K562 (cell line): ENCODE measurements at regions not wholly inside any gene's neighbourhood (a gene's known extent, or its start where the extent isn't known, plus 50 kb on each side); places are given as distances from the start of the nearest gene placed in this dataset.

Experiments used
- ATAC-seq: fragments of 200-7000 bp; cut with Tn5 transposase; 3 replicates; pipeline ENCODE4 v1.9.1; 2020; ENCODE audit warnings: moderate library complexity
- BruUV-seq: library from RNA; stranded (reverse); fragments of 400-500 nt; replicated peaks from 2 replicates; lab custom pipeline; 2021; lab: Mats Ljungman, UMichigan
- CTCF ChIA-PET: fragments of 300-600 bp; formaldehyde crosslinking; extraction: SDS; loops from one replicate; lab custom pipeline; 2021; ENCODE audit warnings: low intra/inter-chr PET ratio; lab: Yijun Ruan, JAX
- POLR2A ChIA-PET: fragments of 300-600, 350-650 bp; sonication (Branson Sonifier 250); formaldehyde crosslinking; extraction: SDS; loops from one replicate; lab custom pipeline; 2021; ENCODE audit warnings: antibody characterized with exemption, inconsistent platforms; lab: Yijun Ruan, JAX
- DNase-seq, 4 experiments: peaks; one replicate each; pipeline versions ENCODE4 v3.0.0 to v3.0.0-alpha.2; 2011 to 2018; ENCODE audit warnings: low spot score in 3 of 4, mixed read lengths in 3 of 4; ENCODE audit errors: extremely low read depth in 1 of 4
- FAIRE-seq: peaks from 2 replicates; lab custom pipeline; 2011; peaks lifted over from hg19 to GRCh38; lab: Jason Lieb, UNC
- H2AFZ ChIP-seq: 2 replicates; pipeline ENCODE4 v1.6.0; 2011; ENCODE audit warnings: low read depth, low read length, control low read depth, inconsistent platforms
- H3K27ac ChIP-seq: fragments of 200-600 bp; 3 replicates; pipeline ENCODE4 v1.8.0; 2011; ENCODE audit warnings: low read depth, mild to moderate bottlenecking, control low read depth, inconsistent platforms, low read length, moderate library complexity, mixed read lengths; ENCODE audit errors: extremely low read depth
- H3K27me3 ChIP-seq, 2 experiments: fragments of 300-600 bp in 1 of 2; 2 replicates in 1 of 2; 3 replicates in 1 of 2; pipeline versions ENCODE4 v1.6.0 to v1.8.0; 2011; ENCODE audit warnings: inconsistent platforms in 2 of 2, low read length in 2 of 2, mild to moderate bottlenecking in 1 of 2, mixed read lengths in 1 of 2, moderate library complexity in 1 of 2; ENCODE audit not compliant: control insufficient read depth in 2 of 2, insufficient read depth in 2 of 2
- H3K36me3 ChIP-seq: fragments of 300-600 bp; 3 replicates; pipeline ENCODE4 v1.8.0; 2011; ENCODE audit warnings: mild to moderate bottlenecking, low read length, inconsistent platforms; ENCODE audit not compliant: control insufficient read depth, insufficient read depth
- H3K4me1 ChIP-seq, 2 experiments: fragments of 200-600 bp in 1 of 2; replicated peaks in 1 of 2; 2 replicates in 1 of 2; 3 replicates in 1 of 2; pipeline versions ENCODE4 v1.5.1 to v1.8.0; 2011; ENCODE audit warnings: inconsistent platforms in 2 of 2, low read length in 2 of 2, mild to moderate bottlenecking in 1 of 2, mixed read lengths in 1 of 2, moderate library complexity in 1 of 2; ENCODE audit not compliant: control insufficient read depth in 2 of 2, insufficient read depth in 2 of 2
- H3K4me2 ChIP-seq: 2 replicates; pipeline ENCODE4 v1.6.1; 2011; ENCODE audit warnings: low read length, control low read depth, inconsistent platforms, mixed read lengths; ENCODE audit not compliant: insufficient read depth
- H3K4me3 ChIP-seq: fragments of 200-600 bp; sonication (generic), shearing (Covaris generic); 2 replicates; pipeline ENCODE4 v1.5.1; 2016; ENCODE audit warnings: control low read depth, inconsistent platforms
- H3K79me2 ChIP-seq: fragments of 200-600 bp; 3 replicates; pipeline ENCODE4 v1.8.0; 2011; ENCODE audit warnings: low read length, inconsistent platforms; ENCODE audit not compliant: control insufficient read depth, insufficient read depth
- H3K9ac ChIP-seq, 2 experiments: 2 replicates each; pipeline versions ENCODE4 v1.6.0 to v1.6.1; 2011; ENCODE audit warnings: low read depth in 2 of 2, low read length in 2 of 2, control low read depth in 1 of 2, inconsistent platforms in 1 of 2, mild to moderate bottlenecking in 1 of 2, mixed read lengths in 1 of 2; ENCODE audit not compliant: insufficient read depth in 1 of 2
- H3K9me1 ChIP-seq: one replicate; pipeline ENCODE4 v1.6.0; 2011; ENCODE audit warnings: inconsistent platforms, mild to moderate bottlenecking, low read length, moderate library complexity; ENCODE audit not compliant: control insufficient read depth, insufficient read depth
- H3K9me3 ChIP-seq: replicated peaks from 2 replicates; pipeline ENCODE4 v1.5.1; 2011; ENCODE audit warnings: low read depth, low read length, inconsistent platforms; ENCODE audit not compliant: control insufficient read depth, insufficient read depth
- H4K20me1 ChIP-seq: replicated peaks from 2 replicates; pipeline ENCODE4 v1.6.1; 2011; ENCODE audit warnings: low read length, inconsistent platforms, mixed read lengths; ENCODE audit not compliant: control insufficient read depth, insufficient read depth
- IRF1 ChIP-seq: sonication (generic); formaldehyde crosslinking; IDR thresholded peaks from 2 replicates; pipeline ENCODE4 v1.8.0; 2022; ENCODE audit warnings: missing genetic modification reagents, mild to moderate bottlenecking, borderline replicate concordance
- NR3C1 ChIP-seq: sonication (generic); formaldehyde crosslinking; IDR thresholded peaks from 2 replicates; pipeline ENCODE4 v1.8.1; 2022; ENCODE audit warnings: missing genetic modification reagents
- NUFIP1 ChIP-seq: fragments of 450-650 bp; IDR thresholded peaks from 2 replicates; pipeline ENCODE4 v1.6.1; 2018; ENCODE audit not compliant: partially characterized antibody
- RBM14 ChIP-seq: fragments of 200-400 bp; formaldehyde crosslinking; IDR thresholded peaks from 2 replicates; pipeline ENCODE4 v1.6.1; 2018; ENCODE audit warnings: low read depth, mild to moderate bottlenecking, low read length, moderate library complexity, borderline replicate concordance; ENCODE audit not compliant: insufficient read depth
- ZNF609 ChIP-seq: sonication (generic); formaldehyde crosslinking; IDR thresholded peaks from 2 replicates; pipeline ENCODE4 v1.8.1; 2023; ENCODE audit warnings: missing genetic modification reagents, mild to moderate bottlenecking, borderline replicate concordance
- in situ Hi-C: fragments of 300-500 bp; cut with MboI; formaldehyde crosslinking; loops from 4 replicates; pipeline ENCODE4 v1.15.0; 2018; ENCODE audit warnings: inconsistent platforms, mixed read lengths
- intact Hi-C: fragments of 100-400 bp; cut with micrococcal nuclease; formaldehyde crosslinking; loops from 2 replicates; pipeline ENCODE4 v1.14.2; 2022

DNA sequence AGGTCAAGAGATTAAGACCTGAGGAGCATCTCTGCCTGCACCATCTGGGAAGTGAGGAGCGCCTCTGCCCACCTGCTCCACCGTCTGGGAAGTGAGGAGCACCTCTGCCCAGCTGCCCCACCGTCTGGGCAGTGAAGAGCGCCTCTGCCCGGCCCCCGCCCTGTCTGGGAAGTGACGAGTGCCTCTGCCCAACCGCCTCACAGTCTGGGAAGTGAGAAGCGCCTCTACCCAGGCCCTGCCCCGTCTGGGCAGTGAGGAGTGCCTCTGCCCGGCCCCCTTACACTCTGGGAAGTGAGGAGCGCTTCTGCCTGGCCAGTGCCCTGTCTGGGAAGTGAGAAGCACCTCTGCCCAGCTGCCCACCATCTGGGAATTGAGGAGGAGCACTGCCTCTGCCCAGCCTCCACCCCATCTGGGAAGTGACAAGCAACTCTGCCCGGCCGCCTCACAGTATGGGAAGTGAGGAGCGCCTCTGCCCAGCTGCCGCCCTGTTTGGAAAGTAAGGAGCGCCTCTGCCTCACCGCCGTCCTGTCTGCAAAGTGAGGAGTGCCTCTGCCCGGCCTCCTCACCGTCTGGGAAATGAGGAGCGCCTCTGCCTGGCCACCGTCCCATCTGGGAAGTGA lies 270.4 kb upstream of the NRSN1 start (continued):
- TF ChIP-seq ZNF609 (CRISPR knock-in tag): no peak
- no peak for TF ChIP-seq RBM14
- TF ChIP-seq, all 486 proteins: peak for 0

GRCh38 chr6:23870496-23870895 lies 255.5 kb upstream of the NRSN1 start:
- CTCF ChIA-PET: no interaction called here
- no peak for FAIRE-seq
- Histone ChIP-seq H3K9me1 (no peaks in the 10 kb centered on the region), H3K79me2 (no peaks in the 10 kb centered on the region), H3K9me3 (no peaks in the 10 kb centered on the region), H2AFZ (no peak overlapping the region), H3K4me1 (no peaks in the 10 kb centered on the region), H3K4me3 (no peak overlapping the region), H3K27ac (no peak overlapping the region), H4K20me1 (no peaks in the 10 kb centered on the region), H3K9ac (no peak overlapping the region), H3K4me2 (no peak overlapping the region)
- no TSS peak for BruUV-seq
- in situ Hi-C loops: no loop called here
- POLR2A ChIA-PET: no interaction called here
- TF ChIP-seq IRF1: no peak
- TF ChIP-seq NR3C1 (CRISPR knock-in tag): no peak
- no peak for TF ChIP-seq NUFIP1
- TF ChIP-seq, all 486 proteins: peak for 0
- intact Hi-C loops: no loop called here
- DNase-seq (no peak), ATAC-seq (no peak)
- no peaks in the 10 kb centered on the region for H3K27me3 ChIP-seq
- H3K36me3 ChIP-seq: no peaks in the 10 kb centered on the region
